HCT116 (cell line): ENCODE measurements at regions not wholly inside any gene's neighbourhood (a gene's known extent, or its start where the extent isn't known, plus 50 kb on each side); places are given as distances from the start of the nearest gene placed in this dataset.

Source experiments
- ATF3 ChIP-seq: IDR thresholded peaks from 2 replicates; pipeline ENCODE4 v1.6.1; 2012
- CEBPB ChIP-seq: IDR thresholded peaks from 2 replicates; pipeline ENCODE4 v1.6.1; 2012; ENCODE audit warnings: low read depth
- CTCF ChIP-seq, 3 experiments: fragments of 200-600 bp in 1 of 3; sonication (generic) in 1 of 3; IDR thresholded peaks in 2 of 3; conservative IDR thresholded peaks in 1 of 3; 2 replicates each; pipeline ENCODE4 v1.5.1; 2012 to 2017; ENCODE audit warnings: low read depth in 2 of 3, low read length in 2 of 3, antibody characterized with exemption in 1 of 3, borderline replicate concordance in 1 of 3, control low read depth in 1 of 3, mild to moderate bottlenecking in 1 of 3, mixed read lengths in 1 of 3, mixed run types in 1 of 3, moderate library complexity in 1 of 3; ENCODE audit not compliant: insufficient read depth in 1 of 3
- EZH2 ChIP-seq: fragments of 200-600 bp; sonication (generic); IDR thresholded peaks from 2 replicates; pipeline ENCODE4 v1.6.1; 2017; ENCODE audit warnings: antibody characterized with exemption, mixed run types
- POLR2A ChIP-seq: IDR thresholded peaks from 2 replicates; pipeline ENCODE4 v1.7.0; 2011; ENCODE audit warnings: borderline replicate concordance; ENCODE audit not compliant: insufficient read depth, insufficient read length; ENCODE audit errors: extremely low read depth
- POLR2AphosphoS5 ChIP-seq: IDR thresholded peaks from 2 replicates; pipeline ENCODE4 v1.6.1; 2011; ENCODE audit warnings: mild to moderate bottlenecking, low read depth, low read length, moderate library complexity
- RAD21 ChIP-seq: IDR thresholded peaks from 2 replicates; pipeline ENCODE4 v1.6.1; 2012; ENCODE audit warnings: low read depth, mild to moderate bottlenecking
- REST ChIP-seq: IDR thresholded peaks from 2 replicates; pipeline ENCODE4 v1.6.1; 2012; ENCODE audit warnings: low read depth

GRCh38 chr2:65789923-65790675 is 357.7 kb upstream of the SPRED2 start:
- no peak for TF ChIP-seq CTCF (IDR thresholded peaks at IDR 0.05 in 2 of 3, conservative IDR thresholded peaks at IDR 0.05 in 1 of 3; ENCODE audit: borderline replicate concordance in 1 of 3, insufficient read depth in 1 of 3, low read depth in 2 of 3, low read length in 2 of 3)
- no peak for TF ChIP-seq RAD21
- no peak for TF ChIP-seq POLR2A
- TF ChIP-seq CEBPB, result no peak
- TF ChIP-seq POLR2AphosphoS5, result no peak
- TF ChIP-seq REST, result no peak
- TF ChIP-seq ATF3, result no peak
- TF ChIP-seq EZH2, result no peak
